Heart left ventricle (tissue), 16 donors: ENCODE measurements at regions not wholly inside any gene's neighbourhood (a gene's known extent, or its start where the extent isn't known, plus 50 kb on each side); places are given as distances from the start of the nearest gene placed in this dataset.
"Not testable (repeated sequence)": the region's sequence is repeated elsewhere in the genome, so short reads cannot be mapped to it uniquely, and the experiment has no call there.

Experiments
- ATAC-seq, 4 donors: fragments of 200-7000 bp; cut with Tn5 transposase; one replicate each; pipeline ENCODE4 v1.9.1; 2020 to 2022; ENCODE audit warnings: moderate library complexity in 4 of 4, mild to moderate bottlenecking in 3 of 4, moderate number of reproducible peaks in 1 of 4
- DNase-seq, 5 donors: peaks; one replicate each; pipeline ENCODE4 v3.0.0-alpha.2; 2020
- H3K27ac ChIP-seq, 12 donors: fragments of 200-600 bp; sonication (generic) in 4 of 12; one replicate each; pipeline versions ENCODE4 v1.5.0 to v1.8.0; 2016 to 2022; ENCODE audit warnings: mild to moderate bottlenecking in 2 of 12
- H3K27me3 ChIP-seq, 9 donors: fragments of 200-600 bp; sonication (generic) in 2 of 9; one replicate each; pipeline versions ENCODE4 v1.5.1 to v1.8.0; 2016 to 2022; ENCODE audit warnings: mild to moderate bottlenecking in 3 of 9
- H3K36me3 ChIP-seq, 9 donors: fragments of 200-600 bp; sonication (generic) in 2 of 9; one replicate each; pipeline versions ENCODE4 v1.5.0 to v1.8.0; 2018 to 2022; ENCODE audit warnings: mild to moderate bottlenecking in 2 of 9
- H3K4me1 ChIP-seq, 12 donors: fragments of 200-600 bp; sonication (generic) in 4 of 12; one replicate each; pipeline versions ENCODE4 v1.5.0 to v1.8.0; 2016 to 2022; ENCODE audit warnings: mild to moderate bottlenecking in 3 of 12
- H3K4me3 ChIP-seq, 12 donors: fragments of 200-600 bp; sonication (generic) in 4 of 12; one replicate each; pipeline versions ENCODE4 v1.5.0 to v1.8.0; 2017 to 2022; ENCODE audit warnings: mild to moderate bottlenecking in 9 of 12, moderate library complexity in 4 of 12
- H3K9me3 ChIP-seq, 12 donors: fragments of 200-600 bp; sonication (generic) in 4 of 12; one replicate each; pipeline versions ENCODE4 v1.5.0 to v1.8.0; 2016 to 2022; ENCODE audit warnings: mild to moderate bottlenecking in 1 of 12
- POLR2A ChIP-seq, 2 donors: fragments of 450-650 bp; IDR thresholded peaks; one replicate each; pipeline ENCODE4 v1.6.1; 2017; ENCODE audit warnings: antibody characterized with exemption in 2 of 2, mild to moderate bottlenecking in 2 of 2, moderate library complexity in 2 of 2
- WGBS, 4 donors: extraction: QIAGEN DNeasy Blood & Tissue Kit in 2 of 4; methylation state at CpG; one replicate each; pipeline versions ENCODE4 v1.1.5 to v1.1.7; 2013 to 2018; 5-methylcytosine and 5-hydroxymethylcytosine counted together
- intact Hi-C, 10 donors: fragments of 100-400 bp; cut with DNase I; formaldehyde crosslinking; loops; one replicate each; pipeline versions ENCODE4 v1.11.1 to v1.14.2; 2022
- TF ChIP-seq, protein P1 (sequence below), 12 donors: fragments of 200-600 bp; sonication (generic) in 4 of 12; IDR thresholded peaks; one replicate each; pipeline versions ENCODE4 v1.5.0 to v1.8.0; 2018 to 2022; ENCODE audit warnings: antibody characterized with exemption in 12 of 12, mild to moderate bottlenecking in 5 of 12
- donor health status: ischemic (EF 13 %, LVEDD 7.1; RV severe dilation, severe dysfunction).
- donor health status: healthy with polysubstance abuse.
- donor health status: DM: no; HTN: yes; CAD: no.
- donor health status: DM: no; HTN: no; CAD: no.
- donor health status: ischemic (EF 25% LVEDD 6.9; RV normal size, moderate dysfunction).
- donor health status: ischemic (EF 25% LVEDD 5.7; RV mildly dilated, moderate dysfunction).
- donor health status: healthy.
- donor health status: DM: yes; HTN: yes; CAD: no.
- donor health status: ischemic (EF 35%, LVEDD 5.7; RV mildly dilated, moderate dysfunction).
- donor health status: nonischemic (EF 11% LVEDD 7.7; RV severe dilation, severe dysfunction).
- donor health status: DM: yes; HTN: yes; CAD: no.
- donor health status: PGD.
- donor health status: ischemic (EF 29% LVEDD 5.4; RV normal size, mild dysfunction).
- donor health status: nonischemic (EF 23%, LVEDD 6.1; RV moderate dilation, normal function).

DNA sequence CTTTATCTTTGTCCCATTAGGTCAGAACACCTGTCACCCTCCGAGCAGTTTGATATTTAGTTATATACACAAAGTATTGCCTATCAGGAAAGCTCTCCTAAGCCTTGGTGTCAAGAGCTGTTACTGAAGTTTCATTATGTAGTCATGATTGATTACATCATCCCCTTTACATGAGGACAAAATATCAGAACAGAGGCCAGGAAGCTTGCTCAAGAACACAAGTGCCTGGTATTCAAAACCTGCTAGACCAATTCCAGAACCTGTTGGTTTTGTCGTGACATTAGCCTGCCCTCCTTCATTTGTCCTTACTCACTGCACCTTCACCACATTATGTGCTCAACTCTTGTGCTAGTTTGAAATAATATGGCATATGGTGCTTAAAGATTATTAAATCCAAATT, 377.1 kb downstream of the CDH19 start:
- Histone ChIP-seq H3K9me3 (no peaks in the 10 kb centered on the region), H3K4me1 (no peaks in the 10 kb centered on the region), H3K36me3 (no peaks in the 10 kb centered on the region), H3K27ac (no peak overlapping the region), H3K4me3 (no peak overlapping the region), H3K27me3 (no peaks in the 10 kb centered on the region)
- TF ChIP-seq, protein P1, sequence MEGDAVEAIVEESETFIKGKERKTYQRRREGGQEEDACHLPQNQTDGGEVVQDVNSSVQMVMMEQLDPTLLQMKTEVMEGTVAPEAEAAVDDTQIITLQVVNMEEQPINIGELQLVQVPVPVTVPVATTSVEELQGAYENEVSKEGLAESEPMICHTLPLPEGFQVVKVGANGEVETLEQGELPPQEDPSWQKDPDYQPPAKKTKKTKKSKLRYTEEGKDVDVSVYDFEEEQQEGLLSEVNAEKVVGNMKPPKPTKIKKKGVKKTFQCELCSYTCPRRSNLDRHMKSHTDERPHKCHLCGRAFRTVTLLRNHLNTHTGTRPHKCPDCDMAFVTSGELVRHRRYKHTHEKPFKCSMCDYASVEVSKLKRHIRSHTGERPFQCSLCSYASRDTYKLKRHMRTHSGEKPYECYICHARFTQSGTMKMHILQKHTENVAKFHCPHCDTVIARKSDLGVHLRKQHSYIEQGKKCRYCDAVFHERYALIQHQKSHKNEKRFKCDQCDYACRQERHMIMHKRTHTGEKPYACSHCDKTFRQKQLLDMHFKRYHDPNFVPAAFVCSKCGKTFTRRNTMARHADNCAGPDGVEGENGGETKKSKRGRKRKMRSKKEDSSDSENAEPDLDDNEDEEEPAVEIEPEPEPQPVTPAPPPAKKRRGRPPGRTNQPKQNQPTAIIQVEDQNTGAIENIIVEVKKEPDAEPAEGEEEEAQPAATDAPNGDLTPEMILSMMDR (IDR thresholded peaks at IDR 0.05): no peak
- TF ChIP-seq POLR2A (IDR thresholded peaks at IDR 0.05): no peak
- intact Hi-C loops: loop anchor here in 1 of 10 donors (5.0 kb wide), 1 partner anchor 136 kb away; no protein-coding TSS in a partner anchor
- DNase-seq (no peak), ATAC-seq (no peak)
- 65 to 76% (median 68%) methylated on average over 2 of the region's 2 CpGs for WGBS, 4 donors

DNA sequence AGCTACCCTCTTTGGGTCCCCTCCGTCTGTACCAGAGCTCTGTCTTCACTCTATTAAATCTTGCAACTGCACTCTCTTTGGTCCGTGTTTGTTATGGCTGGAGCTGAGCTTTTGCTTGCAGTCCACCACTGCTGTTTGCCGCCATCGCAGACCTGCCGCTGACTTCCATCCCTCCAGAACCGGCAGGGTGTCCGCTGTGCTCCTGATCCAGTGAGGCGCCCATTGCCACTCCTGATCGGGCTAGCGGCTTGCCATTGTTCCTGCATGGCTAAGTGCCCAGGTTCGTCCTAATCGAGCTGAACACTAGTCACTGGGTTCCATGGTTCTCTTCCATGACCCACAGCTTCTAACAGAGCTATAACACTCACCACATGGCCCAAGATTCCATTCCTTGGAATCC, 380.6 kb downstream of the CDH19 start:
- intact Hi-C loops, H3K9me3 ChIP-seq, H3K4me3 ChIP-seq, ATAC-seq, H3K36me3 ChIP-seq, H3K4me1 ChIP-seq, H3K27me3 ChIP-seq, DNase-seq, H3K27ac ChIP-seq: not testable (repeated sequence)
- 89 to 91% (median 90%) methylated on average over 12 of the region's 12 CpGs for WGBS, 4 donors

DNA sequence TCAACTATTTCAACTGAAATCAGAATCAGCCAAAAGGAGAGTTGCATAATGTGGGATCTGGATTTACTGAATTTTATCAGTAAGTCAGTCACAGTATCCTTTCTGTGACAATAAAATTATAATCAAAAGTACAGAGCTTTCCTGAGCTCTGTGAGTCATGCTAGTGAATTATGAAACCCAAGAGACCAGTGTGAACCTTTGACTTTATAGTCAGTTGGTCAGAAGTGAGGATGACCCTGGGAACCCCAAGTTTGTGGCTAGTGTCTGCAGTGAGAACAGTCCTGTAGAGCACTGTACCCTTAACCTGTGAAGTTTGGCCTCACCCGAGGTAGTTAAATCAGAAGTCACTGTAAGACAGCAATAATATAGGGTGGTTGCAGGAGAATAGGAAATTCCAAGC, 381.7 kb downstream of the CDH19 start:
- H3K4me3 ChIP-seq: no peak overlapping the region
- H3K27ac ChIP-seq: no peak overlapping the region
- DNase-seq: no peak
- H3K4me1 ChIP-seq: no peaks in the 10 kb centered on the region
- intact Hi-C loops: no loop called here
- 88 to 94% (median 89%) methylated on average over 1 of the region's 1 CpG for WGBS, 4 donors
- H3K36me3 ChIP-seq: no peaks in the 10 kb centered on the region
- TF ChIP-seq, protein P1 (IDR thresholded peaks at IDR 0.05): no peak
- TF ChIP-seq POLR2A (IDR thresholded peaks at IDR 0.05): no peak
- no peak for ATAC-seq
- no peaks in the 10 kb centered on the region for H3K9me3 ChIP-seq
- H3K27me3 ChIP-seq: no peaks in the 10 kb centered on the region

DNA sequence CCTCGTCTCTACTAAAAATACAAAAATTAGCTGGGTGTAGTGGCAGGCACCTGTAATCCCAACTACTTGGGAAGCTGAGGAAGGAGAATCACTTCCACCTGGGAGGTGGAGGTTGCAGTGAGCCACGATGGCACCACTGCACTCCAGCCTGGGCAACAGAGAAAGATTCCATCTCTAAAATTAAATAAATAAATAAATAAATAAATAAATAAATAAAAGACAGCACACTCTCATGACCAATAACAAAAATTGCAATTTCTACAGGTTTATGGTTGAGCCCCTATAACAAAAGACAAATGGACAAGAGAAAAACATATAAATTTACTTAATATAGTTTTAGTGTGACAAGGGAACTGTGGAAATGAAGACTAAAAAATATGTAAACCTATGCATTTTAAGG, 384.1 kb downstream of the CDH19 start:
- no peak for ATAC-seq
- no peak for DNase-seq
- TF ChIP-seq, protein P1 (IDR thresholded peaks at IDR 0.05): no peak
- TF ChIP-seq POLR2A (IDR thresholded peaks at IDR 0.05): no peak
- H3K4me3 ChIP-seq: no peak overlapping the region
- no peaks in the 10 kb centered on the region for H3K9me3 ChIP-seq
- H3K36me3 ChIP-seq: no peaks in the 10 kb centered on the region
- H3K27ac ChIP-seq: no peak overlapping the region
- no peaks in the 10 kb centered on the region for H3K27me3 ChIP-seq
- no peaks in the 10 kb centered on the region for H3K4me1 ChIP-seq
- 69 to 79% (median 77%) methylated on average over 2 of the region's 2 CpGs for WGBS, 4 donors
- intact Hi-C loops: loop anchor here in 1 of 10 donors (10.0 kb wide), 1 partner anchor 45 kb away; no protein-coding TSS in a partner anchor

DNA sequence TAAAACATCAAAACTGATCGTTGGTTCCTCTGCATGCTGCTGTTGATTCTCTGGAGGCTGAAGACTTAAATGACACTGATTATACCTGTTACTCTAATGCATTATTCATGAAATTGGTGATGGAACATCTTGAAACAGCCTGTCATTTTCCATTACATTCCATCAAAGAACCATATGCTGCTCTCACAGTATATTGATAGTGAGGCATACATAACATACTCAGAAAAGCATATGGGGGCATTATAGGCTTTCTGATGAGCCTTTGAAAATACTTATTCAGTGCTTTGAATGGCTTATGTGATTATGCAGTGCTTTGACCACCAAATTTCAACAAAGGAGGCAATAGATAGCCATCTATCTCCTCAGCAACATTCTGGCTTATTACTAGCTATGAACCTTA, 392.1 kb downstream of the CDH19 start:
- 69 to 77% (median 73%) methylated on average over 1 of the region's 1 CpG for WGBS, 4 donors
- no peak for ATAC-seq
- no peak overlapping the region for H3K27ac ChIP-seq
- H3K9me3 ChIP-seq: no peaks in the 10 kb centered on the region
- H3K4me1 ChIP-seq: no peaks in the 10 kb centered on the region
- no peak for TF ChIP-seq POLR2A (IDR thresholded peaks at IDR 0.05)
- TF ChIP-seq, protein P1 (IDR thresholded peaks at IDR 0.05): no peak
- no peaks in the 10 kb centered on the region for H3K36me3 ChIP-seq
- no peaks in the 10 kb centered on the region for H3K27me3 ChIP-seq
- H3K4me3 ChIP-seq: no peak overlapping the region
- no peak for DNase-seq
- intact Hi-C loops: loop anchor here in 1 of 10 donors (10.0 kb wide), 1 partner anchor 53 kb away; no protein-coding TSS in a partner anchor
